Common myeloid progenitor, CD34-positive (primary cell): ENCODE measurements at regions not wholly inside any gene's neighbourhood (a gene's known extent, or its start where the extent isn't known, plus 50 kb on each side); places are given as distances from the start of the nearest gene placed in this dataset.
"Not testable (repeated sequence)": the region's sequence is repeated elsewhere in the genome, so short reads cannot be mapped to it uniquely, and the experiment has no call there.

ENCODE experiments used
- CTCF ChIA-PET: fragments of 350-600 bp; sonication (Branson Sonifier 250); formaldehyde crosslinking; loops from one replicate; lab custom pipeline; 2021; ENCODE audit warnings: antibody characterized with exemption; lab: Charles Lee
- POLR2A ChIA-PET: fragments of 350-600 bp; sonication (Branson Sonifier 250); formaldehyde crosslinking; loops from one replicate; lab custom pipeline; 2021; ENCODE audit warnings: antibody characterized with exemption; lab: Charles Lee
- DNase-seq, 3 donors: peaks; one replicate each; pipeline versions ENCODE4 v3.0.0 to v3.0.0-alpha.2; 2013
- H3K27ac ChIP-seq, 2 experiments: 1 replicate in 1 of 2; 2 replicates in 1 of 2; pipeline ENCODE4 v1.7.0; 2013; ENCODE audit warnings: inconsistent platforms in 2 of 2, low read length in 2 of 2, mild to moderate bottlenecking in 2 of 2, low read depth in 1 of 2, moderate library complexity in 1 of 2; ENCODE audit not compliant: severe bottlenecking in 2 of 2, insufficient read depth in 1 of 2, poor library complexity in 1 of 2
- H3K27me3 ChIP-seq, 5 experiments: replicated peaks in 2 of 5; 1 replicate in 3 of 5; 2 replicates in 2 of 5; pipeline versions ENCODE4 v1.6.1 to v1.7.0; 2013; ENCODE audit warnings: low read length in 4 of 5, mild to moderate bottlenecking in 2 of 5, moderate library complexity in 2 of 5, inconsistent platforms in 1 of 5; ENCODE audit not compliant: insufficient read depth in 5 of 5, control insufficient read depth in 4 of 5
- H3K36me3 ChIP-seq, 4 experiments: 1 replicate in 2 of 4; 2 replicates in 2 of 4; pipeline versions ENCODE4 v1.6.1 to v1.7.0; 2013; ENCODE audit warnings: low read length in 3 of 4, control low read depth in 1 of 4, mild to moderate bottlenecking in 1 of 4; ENCODE audit not compliant: control insufficient read depth in 4 of 4, insufficient read depth in 4 of 4
- H3K4me1 ChIP-seq, 4 experiments: 1 replicate in 3 of 4; 2 replicates in 1 of 4; pipeline versions ENCODE4 v1.6.1 to v1.7.1; 2013; ENCODE audit warnings: low read length in 3 of 4, mild to moderate bottlenecking in 3 of 4, control low read depth in 1 of 4, inconsistent platforms in 1 of 4, moderate library complexity in 1 of 4; ENCODE audit not compliant: control insufficient read depth in 4 of 4, insufficient read depth in 4 of 4; ENCODE audit errors: control extremely low read depth in 1 of 4
- H3K4me3 ChIP-seq, 7 experiments: 1 replicate in 4 of 7; 2 replicates in 3 of 7; pipeline versions ENCODE4 v1.5.1 to v1.7.0; 2013; ENCODE audit warnings: mild to moderate bottlenecking in 7 of 7, low read length in 6 of 7, moderate library complexity in 6 of 7, inconsistent platforms in 2 of 7, low read depth in 2 of 7, control low read depth in 1 of 7; ENCODE audit not compliant: insufficient read depth in 4 of 7, control insufficient read depth in 1 of 7; ENCODE audit errors: extremely low read depth in 1 of 7
- H3K9me3 ChIP-seq, 5 experiments: 1 replicate in 4 of 5; 2 replicates in 1 of 5; pipeline versions ENCODE4 v1.6.1 to v1.7.1; 2013; ENCODE audit warnings: low read length in 4 of 5, mild to moderate bottlenecking in 2 of 5, inconsistent platforms in 1 of 5, low read depth in 1 of 5, moderate library complexity in 1 of 5; ENCODE audit not compliant: control insufficient read depth in 4 of 5, insufficient read depth in 2 of 5; ENCODE audit errors: control extremely low read depth in 1 of 5
- whole genome bisulfite sequencing: methylation state at CpG from one replicate; pipeline ENCODE4 v1.1.5; 2013; ENCODE audit not compliant: insufficient coverage; 5-methylcytosine and 5-hydroxymethylcytosine counted together

- no peaks in the 10 kb centered on the region for H3K27me3 ChIP-seq
- H3K9me3 ChIP-seq, result peaks cover 0 to 2% (median 0%) of the 10 kb centered on the region in 5 experiments
- ChIA-PET CTCF (no interaction called here), POLR2A (no interaction called here)
- H3K36me3 ChIP-seq, result no peaks in the 10 kb centered on the region
- H3K4me1 ChIP-seq, result peaks cover 0 to 4% (median 0%) of the 10 kb centered on the region in 4 experiments
- H3K4me3 ChIP-seq, result no peak overlapping the region
- no CpG with 5 or more reads among the region's 2 CpGs for WGBS
- H3K27ac ChIP-seq, result no peak overlapping the region
- no peak for DNase-seq
Observed at GRCh38 chr6:140202964-140203515, 828.6 kb upstream of the CITED2 start.

DNA sequence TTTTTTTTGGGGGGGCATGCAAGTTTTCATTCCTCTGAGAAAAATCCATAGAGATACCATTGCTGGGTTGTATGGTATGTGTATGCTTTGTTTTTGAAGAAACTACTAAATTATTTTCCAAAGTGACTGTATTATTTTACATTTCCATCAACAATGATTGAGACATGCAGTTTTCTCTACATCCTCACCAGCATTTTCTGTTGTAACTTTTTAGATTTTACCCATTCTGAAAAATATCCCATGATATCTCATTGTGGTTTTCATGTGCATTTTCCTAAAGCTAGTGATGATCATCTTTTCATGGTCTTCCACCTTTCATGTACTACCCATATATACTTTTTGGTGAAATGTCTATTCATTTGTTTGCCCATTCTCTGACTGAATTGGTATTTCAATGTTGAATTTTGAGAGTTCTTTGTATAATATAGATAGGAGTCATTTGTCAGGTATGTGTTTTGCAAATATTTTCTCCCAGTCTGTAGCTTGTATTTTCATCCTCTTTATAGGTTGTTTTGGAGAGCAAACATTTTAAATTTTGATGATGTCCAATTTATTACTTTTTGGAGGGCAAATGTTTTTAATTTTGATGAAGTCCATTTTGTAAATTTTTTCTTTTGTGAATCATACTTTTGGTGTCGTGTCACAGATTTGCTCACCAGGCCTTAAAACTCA, 827.5 kb upstream of the CITED2 start:
- Histone ChIP-seq H3K36me3 (no peaks in the 10 kb centered on the region), H3K27ac (no peak overlapping the region), H3K4me3 (no peak overlapping the region), H3K4me1 (peaks cover 0 to 4% (median 0%) of the 10 kb centered on the region in 4 experiments), H3K9me3 (peaks cover 0 to 2% (median 0%) of the 10 kb centered on the region in 5 experiments), H3K27me3 (no peaks in the 10 kb centered on the region)
- no CpG with 5 or more reads among the region's 1 CpG for WGBS
- ChIA-PET CTCF (no interaction called here), POLR2A (no interaction called here)
- DNase-seq, result no peak

DNA sequence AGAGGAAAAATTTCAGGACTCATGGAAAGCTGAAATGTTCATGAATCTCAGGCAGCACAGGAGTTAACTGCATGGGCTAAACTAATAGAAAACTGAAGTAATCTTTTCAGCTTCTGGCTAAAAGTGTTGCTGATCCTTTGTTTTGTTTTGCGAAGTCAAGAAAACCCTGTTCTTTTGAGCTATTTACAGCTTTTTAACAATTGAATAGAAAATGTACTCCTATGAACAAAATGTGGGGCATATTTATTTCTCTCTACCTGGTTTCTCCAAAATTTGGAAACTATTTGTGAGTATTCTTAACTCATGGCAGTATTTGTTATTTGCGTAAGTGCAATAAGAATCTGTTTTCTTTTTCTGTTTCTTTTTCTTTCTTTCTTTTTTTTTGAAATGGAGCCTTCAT, 818.8 kb upstream of the CITED2 start:
- ChIA-PET POLR2A (no interaction called here), CTCF (no interaction called here)
- H3K4me3 ChIP-seq, result no peak overlapping the region
- H3K9me3 ChIP-seq, result peaks cover 1 to 36% (median 10%) of the 10 kb centered on the region in 5 experiments
- 100% methylated on average over 1 of the region's 2 CpGs for WGBS
- H3K36me3 ChIP-seq, result no peaks in the 10 kb centered on the region
- no peaks in the 10 kb centered on the region for H3K4me1 ChIP-seq
- peak; percentile 6 to 31 (median 19) for DNase-seq
- H3K27ac ChIP-seq, result no peak overlapping the region
- no peaks in the 10 kb centered on the region for H3K27me3 ChIP-seq

GRCh38 chr6:140192018-140192417, 817.6 kb upstream of the CITED2 start:
- H3K4me1 ChIP-seq, result no peaks in the 10 kb centered on the region
- H3K36me3 ChIP-seq, result no peaks in the 10 kb centered on the region
- no peak overlapping the region for H3K27ac ChIP-seq
- peaks cover 1 to 39% (median 11%) of the 10 kb centered on the region in 5 experiments for H3K9me3 ChIP-seq
- DNase-seq, result no peak
- ChIA-PET POLR2A (no interaction called here), CTCF (no interaction called here)
- H3K27me3 ChIP-seq, result no peaks in the 10 kb centered on the region
- no peak overlapping the region for H3K4me3 ChIP-seq
- whole genome bisulfite sequencing, result no CpG with 5 or more reads among the region's 1 CpG

GRCh38 chr6:140189263-140189662, 814.8 kb upstream of the CITED2 start:
- no CpG with 5 or more reads among the region's 1 CpG for WGBS
- H3K27me3 ChIP-seq, H3K4me1 ChIP-seq, H3K4me3 ChIP-seq, POLR2A ChIA-PET, H3K27ac ChIP-seq, H3K36me3 ChIP-seq, DNase-seq, CTCF ChIA-PET: not testable (repeated sequence)
- peaks cover 1 to 39% (median 8%) of the 10 kb centered on the region in 5 experiments for H3K9me3 ChIP-seq

DNA sequence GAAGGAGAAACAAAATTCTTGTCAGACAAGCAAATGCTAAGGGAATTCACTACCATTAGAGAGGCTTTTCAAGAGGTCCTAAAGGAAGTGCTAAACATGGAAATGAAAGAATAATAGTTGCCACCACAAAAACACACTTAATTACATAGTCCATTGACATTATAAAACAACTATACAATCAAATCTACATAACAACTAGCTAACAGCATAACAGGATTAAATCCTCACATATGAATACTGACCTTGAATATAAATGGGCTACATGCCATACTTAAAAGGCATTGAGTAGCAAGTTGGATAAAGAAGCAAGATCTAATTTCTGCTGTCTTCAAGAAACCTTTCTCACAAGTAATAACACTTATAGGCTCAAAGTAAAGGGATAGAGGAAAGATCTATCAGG, 811.5 kb upstream of the CITED2 start:
- Histone ChIP-seq H3K4me1 (peaks cover 0 to 2% (median 0%) of the 10 kb centered on the region in 4 experiments), H3K27ac (no peak overlapping the region), H3K9me3 (peaks cover 0 to 12% (median 5%) of the 10 kb centered on the region in 5 experiments), H3K4me3 (no peak overlapping the region), H3K36me3 (no peaks in the 10 kb centered on the region), H3K27me3 (no peaks in the 10 kb centered on the region)
- ChIA-PET POLR2A (no interaction called here), CTCF (interaction anchor here (1.1 kb wide), 1 partner anchor 10 kb away, joined by 3 read pairs; no protein-coding TSS in a partner anchor)
- DNase-seq, result no peak

GRCh38 chr6:140183881-140184280, 809.4 kb upstream of the CITED2 start:
- Histone ChIP-seq H3K4me3 (no peak overlapping the region), H3K36me3 (no peaks in the 10 kb centered on the region), H3K27ac (no peak overlapping the region), H3K9me3 (peaks cover 0 to 8% (median 4%) of the 10 kb centered on the region in 5 experiments), H3K4me1 (peaks cover 0 to 4% (median 0%) of the 10 kb centered on the region in 4 experiments), H3K27me3 (no peaks in the 10 kb centered on the region)
- DNase-seq, result no peak
- ChIA-PET CTCF (interaction anchor here (1.0 kb wide), 1 partner anchor 106 kb away, joined by 3 read pairs; no protein-coding TSS in a partner anchor), POLR2A (no interaction called here)
